AG10803 (cell line): ENCODE measurements at regions not wholly inside any gene's neighbourhood (a gene's known extent, or its start where the extent isn't known, plus 50 kb on each side); places are given as distances from the start of the nearest gene placed in this dataset.
A peak's percentile ranks its signal among the peaks of the same experiment; 100 is the strongest.
"Not testable (repeated sequence)": the region's sequence is repeated elsewhere in the genome, so short reads cannot be mapped to it uniquely, and the experiment has no call there.

Experiments
- DNase-seq: peaks from one replicate; pipeline ENCODE4 v3.0.0; 2010; ENCODE audit warnings: low read depth
- H3K4me3 ChIP-seq: 2 replicates; pipeline ENCODE4 v1.5.1; 2011; ENCODE audit warnings: mild to moderate bottlenecking, low read length, control low read depth
- CTCF ChIP-seq: conservative IDR thresholded peaks from 2 replicates; pipeline ENCODE4 v1.5.1; 2011; ENCODE audit warnings: mild to moderate bottlenecking, low read length, control low read depth, inconsistent platforms

GRCh38 chr1:224004552-224005315, 109.2 kb upstream of the FBXO28 start:
- DNase-seq = peak; percentile 27
- peak; percentile 50 for TF ChIP-seq CTCF

GRCh38 chr1:224003896-224004295, 110.0 kb upstream of the FBXO28 start:
- not testable (repeated sequence) for DNase-seq, H3K4me3 ChIP-seq

More at GRCh38 chr1:224004552-224005315, 109.2 kb upstream of the FBXO28 start:
- H3K4me3 ChIP-seq = not testable (repeated sequence)

- DNase-seq, H3K4me3 ChIP-seq: not testable (repeated sequence)
These were observed 112.2 kb upstream of the FBXO28 start for GRCh38 chr1:224001757-224002156.

- peak; percentile 30 for DNase-seq
- H3K4me3 ChIP-seq = not testable (repeated sequence)
These were observed 114.2 kb upstream of the FBXO28 start for GRCh38 chr1:223999761-224000160.

- DNase-seq, H3K4me3 ChIP-seq: not testable (repeated sequence)
These were observed 115.0 kb upstream of the FBXO28 start for GRCh38 chr1:223998676-223999455.

GRCh38 chr1:223996376-223996775, 117.5 kb upstream of the FBXO28 start:
- H3K4me3 ChIP-seq, DNase-seq: not testable (repeated sequence)

- H3K4me3 ChIP-seq = peak overlapping the region; percentile 66
- DNase-seq = peak; percentile 99
These were observed 121.3 kb upstream of the FBXO28 start for GRCh38 chr1:223992456-223993246.

- H3K4me3 ChIP-seq, DNase-seq: not testable (repeated sequence)
These were observed 122.5 kb upstream of the FBXO28 start for GRCh38 chr1:223991297-223991857.

GRCh38 chr1:223961985-223962384, 116.2 kb upstream of the TP53BP2 start:
- peak; percentile 79 for DNase-seq
- H3K4me3 ChIP-seq = not testable (repeated sequence)

GRCh38 chr1:223952801-223953200, 107.1 kb upstream of the TP53BP2 start:
- DNase-seq = peak; percentile 9
- H3K4me3 ChIP-seq = not testable (repeated sequence)

GRCh38 chr1:223951551-223951950, 105.8 kb upstream of the TP53BP2 start:
- DNase-seq, H3K4me3 ChIP-seq: not testable (repeated sequence)

- H3K4me3 ChIP-seq, DNase-seq: not testable (repeated sequence)
These were observed 104.2 kb upstream of the TP53BP2 start for GRCh38 chr1:223949944-223950343.

GRCh38 chr1:223948041-223948440, 102.3 kb upstream of the TP53BP2 start:
- not testable (repeated sequence) for DNase-seq, H3K4me3 ChIP-seq

- DNase-seq, H3K4me3 ChIP-seq: not testable (repeated sequence)
These were observed 90.8 kb upstream of the TP53BP2 start for GRCh38 chr1:223936592-223936991.

GRCh38 chr1:223931476-223931875, 85.7 kb upstream of the TP53BP2 start:
- not testable (repeated sequence) for H3K4me3 ChIP-seq, DNase-seq
